RWPE2 (cell line): ENCODE measurements at regions not wholly inside any gene's neighbourhood (a gene's known extent, or its start where the extent isn't known, plus 50 kb on each side); places are given as distances from the start of the nearest gene placed in this dataset.
A peak's percentile ranks its signal among the peaks of the same experiment; 100 is the strongest.

Experiments
- ATAC-seq: fragments of 200-7000 bp; cut with Tn5 transposase; 3 replicates; pipeline ENCODE4 v1.9.1; 2021; ENCODE audit warnings: low read depth
- DNase-seq: peaks from one replicate; pipeline ENCODE4 v3.0.0-alpha.2; 2020; ENCODE audit warnings: low spot score
- H3K27ac ChIP-seq: fragments of 450-650 bp; 2 replicates; pipeline ENCODE4 v1.5.1; 2017; ENCODE audit warnings: mild to moderate bottlenecking; ENCODE audit not compliant: poor library complexity, severe bottlenecking
- H3K27me3 ChIP-seq: fragments of 250-450 bp; sonication (Bioruptor Pico); 2 replicates; pipeline ENCODE4 v1.5.1; 2021; ENCODE audit warnings: mild to moderate bottlenecking, moderate library complexity; ENCODE audit not compliant: insufficient read depth, poor library complexity, severe bottlenecking
- H3K36me3 ChIP-seq: fragments of 250-450 bp; sonication (Bioruptor Pico); 2 replicates; pipeline ENCODE4 v1.5.1; 2020; ENCODE audit warnings: low read depth, mild to moderate bottlenecking, moderate library complexity
- H3K4me1 ChIP-seq: fragments of 250-450 bp; sonication (Bioruptor Pico); 2 replicates; pipeline ENCODE4 v1.5.1; 2021; ENCODE audit warnings: mild to moderate bottlenecking, moderate library complexity; ENCODE audit not compliant: insufficient read depth, poor library complexity, severe bottlenecking
- H3K4me3 ChIP-seq: fragments of 250-450 bp; sonication (Bioruptor Pico); 2 replicates; pipeline ENCODE4 v1.5.1; 2021; ENCODE audit warnings: mild to moderate bottlenecking, moderate library complexity; ENCODE audit not compliant: severe bottlenecking
- H3K9me3 ChIP-seq: fragments of 250-450 bp; sonication (Bioruptor Pico); 2 replicates; pipeline ENCODE4 v1.5.1; 2021; ENCODE audit warnings: mild to moderate bottlenecking, moderate library complexity; ENCODE audit not compliant: severe bottlenecking
- CTCF ChIP-seq: fragments of 450-650 bp; IDR thresholded peaks from one replicate; pipeline ENCODE4 v1.5.1; 2017; ENCODE audit warnings: mild to moderate bottlenecking, moderate library complexity; ENCODE audit not compliant: poor library complexity, severe bottlenecking

GRCh38 chr1:166258017-166258416 lies 91.2 kb upstream of the FAM78B start:
- DNase-seq: no peak
- no peaks in the 10 kb centered on the region for H3K9me3 ChIP-seq
- no peak for TF ChIP-seq CTCF
- H3K27me3 ChIP-seq: no peaks in the 10 kb centered on the region
- H3K36me3 ChIP-seq: no peaks in the 10 kb centered on the region
- H3K4me1 ChIP-seq: no peaks in the 10 kb centered on the region
- ATAC-seq: 0 out of 3 replicates have a peak, but pooled peaks have one; percentile 10
- no peak overlapping the region for H3K27ac ChIP-seq
- no peak overlapping the region for H3K4me3 ChIP-seq

GRCh38 chr1:166261511-166261910 lies 94.7 kb upstream of the FAM78B start:
- Histone ChIP-seq H3K4me1 (no peaks in the 10 kb centered on the region), H3K27ac (no peak overlapping the region), H3K27me3 (no peaks in the 10 kb centered on the region), H3K9me3 (no peaks in the 10 kb centered on the region), H3K4me3 (no peak overlapping the region), H3K36me3 (no peaks in the 10 kb centered on the region)
- no peak for DNase-seq
- no peak for ATAC-seq
- TF ChIP-seq CTCF: no peak

- Histone ChIP-seq H3K36me3 (no peaks in the 10 kb centered on the region), H3K9me3 (no peaks in the 10 kb centered on the region), H3K27ac (no peak overlapping the region), H3K4me3 (no peak overlapping the region), H3K4me1 (no peaks in the 10 kb centered on the region), H3K27me3 (no peaks in the 10 kb centered on the region)
- no peak for TF ChIP-seq CTCF
- ATAC-seq (no peak), DNase-seq (no peak)
These were observed 103.8 kb upstream of the FAM78B start for GRCh38 chr1:166270476-166271150.

GRCh38 chr1:166271151-166271538 lies 104.3 kb upstream of the FAM78B start:
- H3K9me3 ChIP-seq: no peaks in the 10 kb centered on the region
- DNase-seq (no peak), ATAC-seq (no peak)
- H3K4me3 ChIP-seq: no peak overlapping the region
- no peaks in the 10 kb centered on the region for H3K36me3 ChIP-seq
- H3K27me3 ChIP-seq: no peaks in the 10 kb centered on the region
- no peak overlapping the region for H3K27ac ChIP-seq
- TF ChIP-seq CTCF: no peak
- H3K4me1 ChIP-seq: no peaks in the 10 kb centered on the region

- no peak for DNase-seq
- Histone ChIP-seq H3K36me3 (no peaks in the 10 kb centered on the region), H3K27ac (no peak overlapping the region), H3K4me3 (no peak overlapping the region), H3K4me1 (no peaks in the 10 kb centered on the region), H3K27me3 (no peaks in the 10 kb centered on the region), H3K9me3 (no peaks in the 10 kb centered on the region)
- no peak for TF ChIP-seq CTCF
- ATAC-seq: no peak
These were observed 105.4 kb upstream of the FAM78B start for GRCh38 chr1:166272155-166272554.
